ENCODE measurements at regions not wholly inside any gene's neighbourhood (a gene's known extent, or its start where the extent isn't known, plus 50 kb on each side); places are given as distances from the start of the nearest gene placed in this dataset.
A peak's percentile ranks its signal among the peaks of the same experiment; 100 is the strongest.

- no peak for DNase-seq (ENCODE audit: low read depth)
These were observed 744.8 kb upstream of the ID2 start for GRCh38 chr2:7937082-7937481.

GRCh38 chr2:7940723-7941122, 741.1 kb upstream of the ID2 start:
- DNase-seq (ENCODE audit: low read depth) = no peak

- no peak for DNase-seq (ENCODE audit: low read depth)
These were observed 738.4 kb upstream of the ID2 start for GRCh38 chr2:7943446-7943845.

GRCh38 chr2:7945026-7945425, 736.8 kb upstream of the ID2 start:
- no peak for DNase-seq (ENCODE audit: low read depth)

- DNase-seq (ENCODE audit: low read depth) = peak; percentile 44
These were observed 731.7 kb upstream of the ID2 start for GRCh38 chr2:7950035-7950612.

- no peak for DNase-seq (ENCODE audit: low read depth)
These were observed 730.9 kb upstream of the ID2 start for GRCh38 chr2:7951001-7951400.

- DNase-seq (ENCODE audit: low read depth) = no peak
These were observed 730.4 kb upstream of the ID2 start for GRCh38 chr2:7951490-7951889.

- DNase-seq (ENCODE audit: low read depth) = no peak
These were observed 729.7 kb upstream of the ID2 start for GRCh38 chr2:7952046-7952745.

- DNase-seq (ENCODE audit: low read depth) = no peak
These were observed 728.7 kb upstream of the ID2 start for GRCh38 chr2:7953195-7953594.

- DNase-seq (ENCODE audit: low read depth) = no peak
These were observed 727.6 kb upstream of the ID2 start for GRCh38 chr2:7954234-7954633.

GRCh38 chr2:7956126-7956689, 725.6 kb upstream of the ID2 start:
- DNase-seq (ENCODE audit: low read depth) = no peak

GRCh38 chr2:7961550-7961949, 720.3 kb upstream of the ID2 start:
- DNase-seq (ENCODE audit: low read depth) = no peak

GRCh38 chr2:7962161-7962560, 719.7 kb upstream of the ID2 start:
- DNase-seq (ENCODE audit: low read depth) = no peak

- DNase-seq (ENCODE audit: low read depth) = no peak
These were observed 718.1 kb upstream of the ID2 start for GRCh38 chr2:7963787-7964186.

- DNase-seq (ENCODE audit: low read depth) = no peak
These were observed 715.8 kb upstream of the ID2 start for GRCh38 chr2:7966032-7966431.

- DNase-seq (ENCODE audit: low read depth) = no peak
These were observed 714.0 kb upstream of the ID2 start for GRCh38 chr2:7967707-7968405.

GRCh38 chr2:7969756-7970515, 711.9 kb upstream of the ID2 start:
- no peak for DNase-seq (ENCODE audit: low read depth)

- no peak for DNase-seq (ENCODE audit: low read depth)
These were observed 710.6 kb upstream of the ID2 start for GRCh38 chr2:7971248-7971647.

GRCh38 chr2:7971841-7972240, 710.0 kb upstream of the ID2 start:
- no peak for DNase-seq (ENCODE audit: low read depth)

- DNase-seq (ENCODE audit: low read depth) = no peak
These were observed 709.2 kb upstream of the ID2 start for GRCh38 chr2:7972670-7973069.

- DNase-seq (ENCODE audit: low read depth) = no peak
These were observed 707.9 kb upstream of the ID2 start for GRCh38 chr2:7973801-7974480.

GRCh38 chr2:7974936-7975335, 706.9 kb upstream of the ID2 start:
- DNase-seq (ENCODE audit: low read depth) = no peak

All from stromal cell of bone marrow (primary cell).